Epithelial cell of proximal tubule (primary cell): ENCODE measurements at regions not wholly inside any gene's neighbourhood (a gene's known extent, or its start where the extent isn't known, plus 50 kb on each side); places are given as distances from the start of the nearest gene placed in this dataset.

Experiments
- DNase-seq: peaks from one replicate; pipeline ENCODE4 v3.0.0-alpha.2; 2011; ENCODE audit warnings: low read depth
- H3K4me3 ChIP-seq: 2 replicates; pipeline ENCODE4 v1.5.1; 2011; ENCODE audit warnings: low read depth, mild to moderate bottlenecking, low read length
- CTCF ChIP-seq: conservative IDR thresholded peaks from 2 replicates; pipeline ENCODE4 v1.5.1; 2012; ENCODE audit warnings: low read depth, mild to moderate bottlenecking, low read length

GRCh38 chr16:59263955-59264354 lies 529.8 kb upstream of the GOT2 start:
- DNase-seq: no peak
- H3K4me3 ChIP-seq: no peak overlapping the region
- TF ChIP-seq CTCF: no peak

GRCh38 chr16:59260892-59261291 lies 526.8 kb upstream of the GOT2 start:
- H3K4me3 ChIP-seq: no peak overlapping the region
- no peak for TF ChIP-seq CTCF

GRCh38 chr16:59259950-59260319 lies 525.8 kb upstream of the GOT2 start:
- no peak overlapping the region for H3K4me3 ChIP-seq
- no peak for TF ChIP-seq CTCF
- DNase-seq: no peak

More at GRCh38 chr16:59260892-59261291, 526.8 kb upstream of the GOT2 start:
- no peak for DNase-seq

GRCh38 chr16:59259074-59259949 lies 525.2 kb upstream of the GOT2 start:
- TF ChIP-seq CTCF: no peak
- no peak overlapping the region for H3K4me3 ChIP-seq
- no peak for DNase-seq

GRCh38 chr16:59252317-59252716 lies 518.2 kb upstream of the GOT2 start:
- DNase-seq: no peak
- TF ChIP-seq CTCF: no peak
- H3K4me3 ChIP-seq: no peak overlapping the region

- peak; percentile 14 for TF ChIP-seq CTCF
- DNase-seq: no peak
- H3K4me3 ChIP-seq: no peak overlapping the region
These were observed 514.9 kb upstream of the GOT2 start for GRCh38 chr16:59249011-59249410.

GRCh38 chr16:59242556-59242955 lies 508.4 kb upstream of the GOT2 start:
- no peak for DNase-seq
- H3K4me3 ChIP-seq: no peak overlapping the region
- no peak for TF ChIP-seq CTCF
